LNCAP (cell line): ENCODE measurements at regions not wholly inside any gene's neighbourhood (a gene's known extent, or its start where the extent isn't known, plus 50 kb on each side); places are given as distances from the start of the nearest gene placed in this dataset.

Experiments
- TF ChIP-seq, protein P1 (sequence below): fragments of 450-650 bp; IDR thresholded peaks from 2 replicates; pipeline ENCODE4 v1.5.1; 2017; ENCODE audit warnings: mild to moderate bottlenecking

DNA sequence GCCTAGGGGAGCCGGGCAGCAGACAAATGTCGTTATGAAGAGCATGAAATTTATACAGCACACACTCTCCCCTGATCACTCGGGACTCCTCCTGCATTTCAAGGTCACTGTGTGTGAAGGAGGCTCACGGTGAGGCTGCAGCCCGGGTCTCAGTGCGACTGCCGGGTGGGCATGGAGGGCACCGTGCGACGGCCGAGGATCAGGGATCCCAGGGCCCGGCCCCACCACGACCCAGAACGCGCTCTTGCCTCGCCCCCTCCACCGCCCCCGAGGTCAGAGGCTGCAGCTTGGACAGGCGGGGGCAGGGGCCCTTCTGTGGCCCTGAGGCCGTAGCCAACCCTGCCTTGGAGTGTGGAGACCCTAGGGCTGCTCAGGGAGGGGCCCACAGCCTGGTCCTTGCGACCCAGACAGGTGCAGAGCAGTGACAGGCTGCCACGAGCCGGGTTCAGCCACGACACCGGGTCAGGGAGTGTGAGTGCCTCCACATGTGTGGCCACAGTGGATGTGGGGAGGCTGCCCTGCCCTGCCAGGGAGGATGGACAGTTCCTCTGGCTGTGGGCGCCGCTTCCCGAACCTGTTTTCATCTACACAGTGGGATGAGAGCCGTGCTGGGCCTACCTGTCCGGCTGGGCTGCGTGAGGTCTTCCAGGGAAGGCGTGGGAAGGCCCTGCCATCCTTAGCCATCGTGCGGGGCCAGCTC lies 89.3 kb upstream of the NKX1-1 start:
- TF ChIP-seq, protein P1, sequence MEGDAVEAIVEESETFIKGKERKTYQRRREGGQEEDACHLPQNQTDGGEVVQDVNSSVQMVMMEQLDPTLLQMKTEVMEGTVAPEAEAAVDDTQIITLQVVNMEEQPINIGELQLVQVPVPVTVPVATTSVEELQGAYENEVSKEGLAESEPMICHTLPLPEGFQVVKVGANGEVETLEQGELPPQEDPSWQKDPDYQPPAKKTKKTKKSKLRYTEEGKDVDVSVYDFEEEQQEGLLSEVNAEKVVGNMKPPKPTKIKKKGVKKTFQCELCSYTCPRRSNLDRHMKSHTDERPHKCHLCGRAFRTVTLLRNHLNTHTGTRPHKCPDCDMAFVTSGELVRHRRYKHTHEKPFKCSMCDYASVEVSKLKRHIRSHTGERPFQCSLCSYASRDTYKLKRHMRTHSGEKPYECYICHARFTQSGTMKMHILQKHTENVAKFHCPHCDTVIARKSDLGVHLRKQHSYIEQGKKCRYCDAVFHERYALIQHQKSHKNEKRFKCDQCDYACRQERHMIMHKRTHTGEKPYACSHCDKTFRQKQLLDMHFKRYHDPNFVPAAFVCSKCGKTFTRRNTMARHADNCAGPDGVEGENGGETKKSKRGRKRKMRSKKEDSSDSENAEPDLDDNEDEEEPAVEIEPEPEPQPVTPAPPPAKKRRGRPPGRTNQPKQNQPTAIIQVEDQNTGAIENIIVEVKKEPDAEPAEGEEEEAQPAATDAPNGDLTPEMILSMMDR, result no peak

DNA sequence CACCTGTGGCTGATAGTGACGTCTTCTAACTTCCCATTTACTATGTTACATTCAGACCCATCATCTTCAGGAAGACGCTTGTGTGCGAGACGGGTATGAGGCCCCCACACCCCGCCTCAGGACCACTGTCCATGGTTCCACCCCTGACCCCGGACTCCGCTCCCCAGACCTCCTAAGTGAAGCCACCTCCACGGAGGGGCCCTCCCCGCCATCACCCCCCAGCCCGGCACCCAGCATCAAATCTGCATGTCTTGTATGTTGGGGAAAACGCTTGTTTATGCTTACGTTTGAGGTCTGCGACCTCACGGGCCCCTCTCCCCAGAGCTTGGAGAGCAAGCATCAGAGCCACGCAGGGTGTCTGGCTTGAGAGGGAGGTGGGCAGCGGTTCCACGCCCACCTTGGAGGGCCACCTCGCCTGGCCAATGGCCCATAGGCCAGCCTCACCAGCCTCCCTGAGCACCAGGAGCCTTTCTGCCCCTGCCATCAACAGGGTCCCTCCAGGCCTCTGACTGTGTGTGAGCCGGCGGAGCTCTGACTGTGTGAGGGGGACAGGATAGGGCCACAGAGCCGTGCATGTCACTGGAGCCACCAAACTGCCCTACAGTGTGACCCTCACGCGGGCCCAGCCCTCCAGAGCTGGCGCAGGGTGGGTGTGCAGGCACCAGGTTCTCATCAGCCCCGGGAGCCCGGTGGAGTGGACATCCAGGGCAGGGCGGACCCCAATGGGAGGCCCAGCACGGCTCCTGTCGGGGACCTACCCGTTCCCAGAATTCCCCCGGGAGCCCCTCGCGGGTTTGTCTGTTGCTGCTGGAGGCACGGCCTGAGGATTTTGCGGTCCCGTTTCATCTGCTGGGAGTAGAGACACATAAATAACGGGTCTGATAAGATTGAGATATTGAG lies 88.4 kb upstream of the NKX1-1 start:
- TF ChIP-seq, protein P1, result no peak

DNA sequence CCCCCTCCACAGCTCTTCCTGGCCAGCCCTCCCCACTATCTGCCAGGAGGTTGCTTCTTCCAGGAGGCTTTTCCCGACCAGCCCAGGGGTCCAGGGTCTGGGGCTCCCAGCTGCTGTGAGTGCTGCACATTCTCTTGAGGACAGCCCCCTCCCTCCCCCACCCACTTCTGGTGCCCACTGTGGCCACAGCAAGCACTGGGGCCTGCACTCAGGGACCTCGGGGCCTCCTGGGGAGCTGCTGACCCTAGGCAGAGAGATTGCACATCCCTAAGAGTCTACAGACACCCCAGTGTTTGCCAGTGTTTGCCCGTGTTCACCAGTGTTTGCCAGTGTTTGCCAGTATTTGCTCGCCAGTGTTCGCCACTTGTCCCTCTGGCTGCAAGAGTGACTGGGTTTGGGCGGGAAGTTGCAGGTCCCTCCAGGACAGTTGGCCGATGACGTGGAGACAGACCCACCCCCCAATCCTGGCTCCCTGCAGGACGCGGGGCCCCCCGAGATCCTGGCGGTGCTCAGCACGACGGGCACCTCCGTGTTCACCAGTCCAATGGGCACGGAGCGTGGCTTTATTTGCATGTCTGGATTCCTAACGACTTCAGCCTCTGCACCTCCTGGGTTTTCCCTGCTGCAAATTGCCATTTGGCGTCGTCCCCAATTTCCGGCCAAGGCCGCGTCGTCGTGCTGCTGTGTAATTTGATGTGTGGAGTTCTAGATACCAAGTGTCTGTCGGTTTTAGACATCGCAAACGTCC lies 87.5 kb upstream of the NKX1-1 start:
- TF ChIP-seq, protein P1, result no peak

DNA sequence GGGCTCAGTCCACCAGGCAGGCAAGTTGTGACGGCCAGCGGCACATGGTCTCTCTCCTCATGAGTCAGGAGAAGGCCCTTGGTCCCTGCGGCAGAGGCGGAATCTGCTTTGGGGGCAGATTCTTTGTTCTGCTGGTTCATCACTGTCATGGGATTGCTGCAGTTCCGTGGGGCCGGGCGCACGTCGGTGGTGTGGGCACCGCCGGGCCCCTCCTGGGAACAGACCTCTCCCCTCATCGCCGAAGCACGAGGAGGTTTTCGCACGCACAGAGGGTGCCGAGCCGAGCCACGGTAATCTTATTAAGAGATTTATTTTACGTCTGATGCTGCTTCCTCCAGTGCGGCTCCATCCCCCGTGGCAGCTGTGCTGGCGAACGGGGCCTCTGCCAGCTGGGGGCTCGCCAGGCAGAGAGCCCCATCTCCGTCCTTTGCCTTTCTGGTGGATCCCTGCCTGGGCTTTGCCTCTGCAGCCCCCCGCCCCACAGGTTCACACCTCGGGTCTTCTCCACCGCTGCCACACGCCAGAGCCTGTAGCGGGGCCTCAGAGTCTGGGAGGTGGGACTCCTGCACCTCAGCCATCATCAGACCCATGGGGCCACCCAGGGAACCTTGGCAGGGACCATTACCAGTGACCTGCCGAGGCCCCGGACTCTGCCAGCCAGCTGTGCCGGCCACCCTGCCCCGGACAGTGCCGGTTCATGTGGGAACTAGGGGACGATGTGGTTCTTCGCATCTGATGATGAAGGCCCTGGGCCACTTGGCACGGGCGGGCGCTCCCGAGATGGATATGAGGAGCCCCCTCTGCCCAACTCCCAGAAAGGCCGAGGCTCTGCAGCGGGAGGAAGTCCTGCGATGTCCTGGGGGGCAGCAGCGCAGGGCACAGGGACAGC lies 86.7 kb upstream of the NKX1-1 start:
- TF ChIP-seq, protein P1, result no peak

DNA sequence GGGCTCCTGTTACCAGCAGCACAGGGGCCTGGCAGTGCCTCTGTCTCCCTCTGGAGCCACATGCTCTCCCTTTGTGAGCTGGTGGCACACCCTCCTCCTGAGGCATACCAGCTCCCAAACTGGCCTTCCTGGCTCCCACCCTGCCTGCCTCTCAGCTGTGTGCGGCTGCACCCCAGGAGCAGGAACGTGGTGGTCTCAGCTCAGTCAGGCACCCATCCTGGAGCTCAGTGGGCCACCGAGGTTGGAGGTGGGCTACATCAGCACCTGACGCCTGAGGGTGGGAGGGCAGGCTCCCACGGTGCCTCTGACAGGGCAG lies 85.9 kb upstream of the NKX1-1 start:
- TF ChIP-seq, protein P1, result no peak

DNA sequence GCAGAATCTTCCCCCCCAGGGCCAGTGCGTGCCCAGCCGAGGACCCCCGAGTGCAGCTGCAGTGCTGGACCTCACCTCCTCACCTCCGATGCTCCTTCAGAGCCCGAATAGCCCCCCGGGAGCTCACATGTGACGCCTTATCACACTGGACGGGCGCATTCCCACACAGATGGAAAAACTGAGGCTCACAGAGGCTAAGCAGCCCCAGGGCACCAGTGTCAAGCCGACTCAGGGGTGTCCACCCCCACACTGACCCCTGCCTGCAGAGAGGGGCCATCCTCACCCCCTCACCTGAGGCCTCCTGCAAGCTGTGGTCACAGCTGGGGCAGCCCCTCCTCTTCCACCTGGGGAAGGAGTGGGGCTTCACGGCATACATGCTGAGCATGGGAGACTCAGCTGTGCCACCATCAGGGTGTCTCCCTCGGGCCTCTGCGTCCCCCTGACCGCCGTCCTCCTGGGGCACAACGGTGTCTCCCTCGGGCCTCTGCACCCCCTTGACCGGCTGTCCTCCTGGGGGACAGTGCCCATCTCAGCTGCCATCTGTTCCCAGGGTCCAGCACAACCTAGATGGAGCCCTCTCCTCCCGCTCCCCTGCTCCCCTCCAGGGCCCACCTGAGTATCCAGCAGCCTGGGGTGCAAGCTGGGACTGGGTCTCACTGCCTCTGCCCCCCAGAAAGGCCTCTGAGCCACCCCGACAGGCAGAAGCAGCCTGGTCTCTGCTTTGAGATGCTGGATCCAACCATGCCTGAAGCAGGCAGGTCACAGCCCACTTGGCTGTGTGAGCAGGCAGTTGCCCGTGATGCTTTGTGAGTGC lies 85.3 kb upstream of the NKX1-1 start:
- TF ChIP-seq, protein P1, result no peak
